GM12878 (cell line): ENCODE measurements at regions not wholly inside any gene's neighbourhood (a gene's known extent, or its start where the extent isn't known, plus 50 kb on each side); places are given as distances from the start of the nearest gene placed in this dataset.

Source experiments
- CHD1 ChIP-seq: IDR thresholded peaks from 2 replicates; pipeline ENCODE4 v1.6.1; 2012; ENCODE audit warnings: low read depth, low read length, improper control_type of control experiment
- EZH2 ChIP-seq: IDR thresholded peaks from 2 replicates; pipeline ENCODE4 v1.6.1; 2012; ENCODE audit warnings: low read depth, mild to moderate bottlenecking, control low read depth, inconsistent platforms, low read length, borderline replicate concordance; ENCODE audit not compliant: control insufficient read depth
- IRF4 ChIP-seq: IDR thresholded peaks from 2 replicates; pipeline ENCODE4 v1.6.1; 2011; ENCODE audit warnings: low read depth, low read length
- KAT2A ChIP-seq: conservative IDR thresholded peaks from 2 replicates; pipeline ENCODE4 v1.6.1; 2011; ENCODE audit warnings: low read depth, low read length; ENCODE audit not compliant: control insufficient read depth
- LARP7 ChIP-seq: fragments of 450-650 bp; IDR thresholded peaks from 2 replicates; pipeline ENCODE4 v1.6.1; 2017; ENCODE audit warnings: mild to moderate bottlenecking
- MYC ChIP-seq: IDR thresholded peaks from 2 replicates; pipeline ENCODE4 v1.6.1; 2011; ENCODE audit warnings: mild to moderate bottlenecking, low read length, moderate library complexity, inconsistent platforms; ENCODE audit not compliant: insufficient read depth, insufficient replicate concordance, insufficient read length, severe bottlenecking
- NFIC ChIP-seq: IDR thresholded peaks from 2 replicates; pipeline ENCODE4 v1.6.1; 2012; ENCODE audit warnings: low read depth, mild to moderate bottlenecking, inconsistent platforms, low read length, moderate library complexity
- PAX8 ChIP-seq: fragments of 450-650 bp; IDR thresholded peaks from 2 replicates; pipeline ENCODE4 v1.6.1; 2017; ENCODE audit warnings: mild to moderate bottlenecking, moderate library complexity
- SRF ChIP-seq, 2 experiments: IDR thresholded peaks; 2 replicates each; pipeline ENCODE4 v1.6.1; 2011; ENCODE audit warnings: low read depth in 2 of 2, low read length in 2 of 2, mild to moderate bottlenecking in 1 of 2, moderate library complexity in 1 of 2
- TF ChIP-seq, protein P1 (sequence below), 3 experiments: IDR thresholded peaks in 2 of 3; conservative IDR thresholded peaks in 1 of 3; 2 replicates each; pipeline ENCODE4 v1.5.1; 2011; ENCODE audit warnings: low read depth in 3 of 3, low read length in 3 of 3, mild to moderate bottlenecking in 3 of 3, control low read depth in 2 of 3, moderate library complexity in 2 of 3, inconsistent platforms in 1 of 3, mixed read lengths in 1 of 3; ENCODE audit not compliant: control insufficient read depth in 2 of 3, insufficient read depth in 1 of 3; ENCODE audit errors: extremely low read depth in 1 of 3

DNA sequence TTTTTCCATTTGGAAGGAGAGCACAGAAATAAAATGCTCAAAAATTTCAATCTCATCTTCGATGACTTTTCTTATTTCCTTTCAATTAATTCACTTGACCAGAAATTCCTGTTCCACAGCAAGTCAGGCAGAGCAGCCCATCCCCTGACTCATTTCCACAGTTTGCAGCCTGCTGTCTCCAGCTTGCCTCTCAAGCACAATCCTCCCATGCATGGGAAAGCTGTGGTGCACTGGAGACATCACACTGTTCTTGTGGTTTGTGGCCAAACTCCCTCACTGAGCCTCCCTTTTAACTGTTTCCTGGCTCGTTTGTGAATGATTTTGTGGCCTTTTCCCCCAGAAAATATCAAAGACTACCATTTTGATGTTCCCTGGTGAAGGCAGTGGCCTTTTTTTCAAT is 114.0 kb upstream of the ENPEP start:
- TF ChIP-seq KAT2A (no peak), MYC (no peak), SRF (IDR thresholded peaks at IDR 0.05; ENCODE audit: low read depth in 2 of 2, low read length in 2 of 2) (no peak), EZH2 (no peak), LARP7 (no peak), NFIC (no peak), PAX8 (no peak), CHD1 (no peak), IRF4 (no peak)
- TF ChIP-seq, protein P1, sequence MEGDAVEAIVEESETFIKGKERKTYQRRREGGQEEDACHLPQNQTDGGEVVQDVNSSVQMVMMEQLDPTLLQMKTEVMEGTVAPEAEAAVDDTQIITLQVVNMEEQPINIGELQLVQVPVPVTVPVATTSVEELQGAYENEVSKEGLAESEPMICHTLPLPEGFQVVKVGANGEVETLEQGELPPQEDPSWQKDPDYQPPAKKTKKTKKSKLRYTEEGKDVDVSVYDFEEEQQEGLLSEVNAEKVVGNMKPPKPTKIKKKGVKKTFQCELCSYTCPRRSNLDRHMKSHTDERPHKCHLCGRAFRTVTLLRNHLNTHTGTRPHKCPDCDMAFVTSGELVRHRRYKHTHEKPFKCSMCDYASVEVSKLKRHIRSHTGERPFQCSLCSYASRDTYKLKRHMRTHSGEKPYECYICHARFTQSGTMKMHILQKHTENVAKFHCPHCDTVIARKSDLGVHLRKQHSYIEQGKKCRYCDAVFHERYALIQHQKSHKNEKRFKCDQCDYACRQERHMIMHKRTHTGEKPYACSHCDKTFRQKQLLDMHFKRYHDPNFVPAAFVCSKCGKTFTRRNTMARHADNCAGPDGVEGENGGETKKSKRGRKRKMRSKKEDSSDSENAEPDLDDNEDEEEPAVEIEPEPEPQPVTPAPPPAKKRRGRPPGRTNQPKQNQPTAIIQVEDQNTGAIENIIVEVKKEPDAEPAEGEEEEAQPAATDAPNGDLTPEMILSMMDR (IDR thresholded peaks at IDR 0.05 in 2 of 3, conservative IDR thresholded peaks at IDR 0.05 in 1 of 3; ENCODE audit: control insufficient read depth in 2 of 3, extremely low read depth in 1 of 3, insufficient read depth in 1 of 3, low read depth in 3 of 3, low read length in 3 of 3): no peak
